GM18499 (cell line): ENCODE measurements at regions not wholly inside any gene's neighbourhood (a gene's known extent, or its start where the extent isn't known, plus 50 kb on each side); places are given as distances from the start of the nearest gene placed in this dataset.
"Not testable (repeated sequence)": the region's sequence is repeated elsewhere in the genome, so short reads cannot be mapped to it uniquely, and the experiment has no call there.

Source experiments
- ATAC-seq: cut with Tn5 transposase; IDR thresholded peaks from one replicate; pipeline ENCODE4 v1.9.1; 2021; ENCODE audit warnings: moderate number of reproducible peaks; ENCODE audit not compliant: insufficient read depth, unreplicated experiment

DNA sequence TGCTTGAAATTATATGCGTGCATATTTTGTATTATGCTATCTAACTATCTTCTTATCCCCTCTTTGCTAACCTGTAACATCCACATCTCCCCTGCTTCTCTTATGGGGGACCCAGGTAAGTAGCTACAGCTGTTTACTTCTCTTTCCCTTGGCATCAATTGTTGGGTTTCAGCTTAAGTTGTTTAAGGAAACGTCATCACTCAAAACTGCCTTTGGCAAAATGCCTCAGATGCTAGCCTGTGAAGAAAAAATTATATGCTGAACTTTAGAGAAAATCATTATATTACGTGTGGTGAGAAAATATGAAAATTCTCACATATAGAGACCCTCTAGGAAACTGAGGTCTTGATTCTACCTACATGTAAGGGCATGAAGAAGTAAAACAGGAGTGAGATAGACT is 447.0 kb upstream of the NECTIN3 start:
- no peak for ATAC-seq

- no peak for ATAC-seq
Measured at GRCh38 chr3:110625201-110625747, 446.3 kb upstream of the NECTIN3 start.

GRCh38 chr3:110626652-110627111 is 444.9 kb upstream of the NECTIN3 start:
- ATAC-seq = not testable (repeated sequence)

- ATAC-seq = no peak
Measured at GRCh38 chr3:110628650-110629301, 442.8 kb upstream of the NECTIN3 start.

- no peak for ATAC-seq
Measured at GRCh38 chr3:110629917-110630316, 441.7 kb upstream of the NECTIN3 start.

DNA sequence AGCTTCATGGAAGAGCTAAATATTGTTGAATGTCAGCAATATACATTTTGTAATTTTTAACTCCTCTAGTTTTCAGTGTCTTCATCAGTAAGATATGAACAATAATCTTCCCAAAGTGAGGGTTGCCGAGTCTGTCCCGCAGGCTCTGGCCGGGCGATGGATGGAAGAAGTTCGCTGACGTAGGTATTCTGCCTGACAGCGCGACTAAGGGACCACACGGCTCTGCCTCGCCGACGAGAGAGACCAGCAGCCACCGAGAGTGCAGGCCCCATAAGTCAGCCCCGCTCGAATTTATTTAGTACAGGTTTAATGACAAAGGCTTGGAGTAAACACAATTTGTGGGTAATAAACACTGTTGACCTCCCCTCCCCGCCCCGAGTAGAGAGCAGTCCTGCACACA is 427.4 kb upstream of the NECTIN3 start:
- ATAC-seq = no peak

- ATAC-seq = no peak
Measured at GRCh38 chr3:110646055-110646454, 425.6 kb upstream of the NECTIN3 start.

DNA sequence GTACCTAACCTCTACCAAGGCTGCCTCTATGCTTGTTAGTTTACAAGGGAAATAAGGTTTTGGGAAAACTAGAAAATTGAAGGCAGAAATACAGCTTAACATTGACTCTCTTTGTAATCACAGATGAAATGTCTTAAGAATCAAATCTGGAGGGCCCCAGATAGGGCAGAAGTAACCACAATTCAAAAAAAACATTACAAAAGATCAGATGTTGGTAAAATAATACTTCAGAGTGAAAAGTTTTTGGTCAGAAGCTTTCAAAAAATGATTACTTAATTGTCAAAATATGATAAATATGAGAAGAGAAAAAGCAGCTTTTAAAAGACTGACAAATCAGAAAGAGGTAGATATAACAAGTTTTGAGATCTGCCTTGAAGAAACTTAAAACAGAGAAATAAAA is 425.1 kb upstream of the NECTIN3 start:
- ATAC-seq = no peak

GRCh38 chr3:110647586-110647985 is 424.0 kb upstream of the NECTIN3 start:
- no peak for ATAC-seq

DNA sequence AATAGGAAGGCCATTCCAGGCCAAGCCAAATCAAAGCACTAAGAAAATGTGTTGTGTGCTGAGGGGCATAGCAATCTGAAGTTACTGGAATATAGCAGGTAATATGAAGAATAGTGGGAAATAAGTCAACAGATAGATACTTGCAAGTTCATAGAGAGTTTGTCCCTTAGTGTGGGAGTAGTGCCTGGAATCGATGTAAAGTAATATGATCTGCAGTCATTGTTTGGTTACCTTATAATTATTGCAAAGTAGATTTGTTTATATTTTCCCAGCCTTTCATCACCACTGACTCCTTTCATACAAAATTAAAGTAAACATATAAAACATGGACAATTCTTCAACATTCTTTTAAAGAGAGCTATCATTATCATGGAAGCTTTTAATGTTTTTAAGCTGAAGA is 420.9 kb upstream of the NECTIN3 start:
- ATAC-seq = no peak

DNA sequence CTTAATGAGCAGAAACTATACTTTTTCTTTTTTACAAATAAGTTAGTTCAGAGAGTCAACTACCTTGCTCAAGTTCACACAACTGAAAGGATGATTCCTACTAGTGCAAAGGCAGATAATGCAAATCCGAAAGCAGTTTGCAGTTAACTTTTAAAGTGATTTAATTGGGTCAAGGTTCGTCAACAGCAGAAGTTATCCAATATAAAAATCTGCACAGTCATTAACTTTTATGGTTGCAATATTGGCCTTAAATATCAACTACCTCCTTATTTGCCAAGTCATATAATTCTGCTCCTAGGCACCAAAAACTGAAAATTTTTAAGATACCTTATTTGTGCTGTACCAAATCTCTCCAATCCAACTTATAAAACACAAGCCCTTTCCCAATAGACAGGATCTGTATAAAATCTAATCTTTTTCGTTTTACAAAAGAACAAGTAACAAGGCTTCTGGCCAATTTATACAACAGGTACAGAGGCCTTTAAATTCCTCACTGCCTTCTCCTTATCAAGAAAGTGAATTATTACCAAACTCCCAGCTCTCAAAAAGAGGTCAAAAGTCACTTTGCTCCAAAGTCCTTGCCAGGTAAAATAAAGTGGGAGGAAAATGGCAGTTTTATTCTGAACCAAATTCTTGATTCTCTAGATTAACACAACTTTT is 416.6 kb upstream of the NECTIN3 start:
- ATAC-seq = no peak

GRCh38 chr3:110656394-110657025 is 415.1 kb upstream of the NECTIN3 start:
- ATAC-seq = no peak

- no peak for ATAC-seq
Measured at GRCh38 chr3:110664148-110664547, 407.5 kb upstream of the NECTIN3 start.

GRCh38 chr3:110666495-110666894 is 405.1 kb upstream of the NECTIN3 start:
- no peak for ATAC-seq

DNA sequence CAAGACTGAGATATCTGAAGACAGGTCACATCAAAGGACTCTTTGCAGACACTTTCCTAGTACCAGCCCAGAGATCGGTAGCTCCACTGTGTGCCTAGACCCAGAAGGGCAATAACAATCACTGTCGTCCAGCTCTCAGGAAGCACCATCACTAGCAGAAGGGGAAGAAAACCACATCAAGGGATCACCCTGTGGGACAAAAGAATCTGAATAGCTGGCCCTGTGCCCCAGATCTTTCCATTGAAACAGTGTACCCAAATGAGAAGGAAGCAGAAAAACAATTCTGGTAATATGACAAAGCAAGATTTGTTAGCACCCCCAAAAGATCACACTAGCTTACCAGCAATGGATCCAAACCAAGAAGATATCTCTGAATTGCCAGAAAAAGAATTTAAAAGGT is 404.4 kb upstream of the NECTIN3 start:
- ATAC-seq = no peak

GRCh38 chr3:110670407-110670806 is 401.2 kb upstream of the NECTIN3 start:
- ATAC-seq = no peak

- ATAC-seq = no peak
Measured at GRCh38 chr3:110677506-110677905, 394.1 kb upstream of the NECTIN3 start.

DNA sequence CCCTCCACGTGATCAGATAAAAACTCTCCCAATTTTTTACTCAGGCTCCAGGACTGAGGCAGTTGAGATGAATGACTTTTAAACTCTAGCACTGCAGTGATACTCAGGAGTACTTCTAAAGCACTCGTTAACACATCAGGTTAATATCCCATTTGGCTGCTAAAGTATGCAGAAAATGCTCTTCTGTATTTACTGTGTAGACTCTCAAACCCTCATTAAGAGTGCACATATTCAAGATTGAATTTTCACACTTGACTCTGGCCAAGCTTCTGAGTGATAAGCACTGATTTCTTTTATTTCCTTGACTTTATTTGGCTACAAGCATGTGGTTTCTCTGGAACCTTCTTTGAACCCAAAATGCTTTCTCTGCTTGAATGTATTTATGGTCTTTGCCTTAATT is 392.3 kb upstream of the NECTIN3 start:
- no peak for ATAC-seq

GRCh38 chr3:110680450-110680849 is 391.2 kb upstream of the NECTIN3 start:
- ATAC-seq = no peak

GRCh38 chr3:110684466-110684865 is 387.1 kb upstream of the NECTIN3 start:
- ATAC-seq = no peak

DNA sequence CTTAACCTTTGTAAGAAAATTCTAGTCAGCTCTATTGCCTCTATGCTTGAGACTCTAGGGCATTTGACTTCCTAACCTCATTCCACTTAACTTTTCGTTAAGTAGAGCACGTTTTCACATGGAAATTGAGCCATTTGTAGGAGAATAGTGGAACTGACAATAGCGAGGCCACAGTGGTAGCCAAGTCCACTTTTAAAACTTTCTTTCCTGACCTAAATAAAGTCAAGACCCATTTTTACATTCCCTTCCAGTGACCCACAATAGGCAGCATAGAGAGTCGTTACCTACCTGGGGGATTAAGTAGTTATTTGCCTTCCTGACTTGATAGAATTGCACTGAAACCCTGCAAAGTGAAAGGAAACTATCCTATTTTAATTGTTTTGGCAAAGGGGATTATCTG is 386.0 kb upstream of the NECTIN3 start:
- ATAC-seq = no peak
